CD14-positive monocyte (primary cell): ENCODE measurements at regions not wholly inside any gene's neighbourhood (a gene's known extent, or its start where the extent isn't known, plus 50 kb on each side); places are given as distances from the start of the nearest gene placed in this dataset.

Experiments
- DNase-seq, 3 donors: peaks; one replicate each; pipeline ENCODE4 v3.0.0-alpha.2; 2011 to 2022
- H2AFZ ChIP-seq: 2 replicates; pipeline ENCODE4 v1.6.0; 2012; ENCODE audit warnings: mild to moderate bottlenecking, low read depth, low read length, inconsistent platforms; ENCODE audit not compliant: insufficient read depth, poor library complexity, severe bottlenecking
- H3K27ac ChIP-seq, 2 donors: 1 replicate in 1 of 2; 2 replicates in 1 of 2; pipeline ENCODE4 v1.5.1; 2012 to 2013; ENCODE audit warnings: low read length in 2 of 2, control low read depth in 1 of 2, inconsistent platforms in 1 of 2, low read depth in 1 of 2, mild to moderate bottlenecking in 1 of 2
- H3K27me3 ChIP-seq, 2 donors: one replicate each; pipeline versions ENCODE4 v1.6.0 to v1.6.1; 2011 to 2013; ENCODE audit warnings: low read length in 2 of 2; ENCODE audit not compliant: control insufficient read depth in 2 of 2, insufficient read depth in 2 of 2
- H3K36me3 ChIP-seq, 2 donors: replicated peaks in 1 of 2; 1 replicate in 1 of 2; 2 replicates in 1 of 2; pipeline versions ENCODE4 v1.5.1 to v1.6.1; 2012 to 2013; ENCODE audit warnings: low read length in 2 of 2, control low read depth in 1 of 2, inconsistent platforms in 1 of 2, mild to moderate bottlenecking in 1 of 2; ENCODE audit not compliant: insufficient read depth in 2 of 2, control insufficient read depth in 1 of 2
- H3K4me1 ChIP-seq, 2 donors: 1 replicate in 1 of 2; 2 replicates in 1 of 2; pipeline versions ENCODE4 v1.5.1 to v1.6.1; 2012 to 2013; ENCODE audit warnings: low read length in 2 of 2, control low read depth in 1 of 2, inconsistent platforms in 1 of 2, mild to moderate bottlenecking in 1 of 2, moderate library complexity in 1 of 2; ENCODE audit not compliant: insufficient read depth in 2 of 2, control insufficient read depth in 1 of 2
- H3K4me2 ChIP-seq: replicated peaks from 2 replicates; pipeline ENCODE3; 2012; ENCODE audit warnings: low read length, moderate library complexity, mild to moderate bottlenecking; ENCODE audit not compliant: poor library complexity, severe bottlenecking; ENCODE audit errors: extremely low read depth
- H3K4me3 ChIP-seq, 3 experiments: fragments of 200-600 bp in 1 of 3; sonication (generic) in 1 of 3; replicated peaks in 1 of 3; 1 replicate in 2 of 3; 2 replicates in 1 of 3; pipeline ENCODE4 v1.5.1; 2011 to 2013; ENCODE audit warnings: low read length in 3 of 3, mild to moderate bottlenecking in 3 of 3, control low read depth in 2 of 3, low read depth in 2 of 3, inconsistent platforms in 1 of 3, moderate library complexity in 1 of 3
- H3K79me2 ChIP-seq: 2 replicates; pipeline ENCODE4 v1.6.0; 2012; ENCODE audit warnings: mild to moderate bottlenecking, control low read depth, inconsistent platforms, low read length, moderate library complexity; ENCODE audit not compliant: insufficient read depth
- H3K9ac ChIP-seq: 2 replicates; pipeline ENCODE4 v1.6.0; 2017; ENCODE audit warnings: low read length, mild to moderate bottlenecking; ENCODE audit not compliant: insufficient read depth, poor library complexity, severe bottlenecking
- H3K9me3 ChIP-seq, 2 donors: replicated peaks in 1 of 2; 1 replicate in 1 of 2; 2 replicates in 1 of 2; pipeline versions ENCODE4 v1.5.1 to v1.6.1; 2012 to 2013; ENCODE audit warnings: low read length in 2 of 2, control low read depth in 1 of 2; ENCODE audit not compliant: control insufficient read depth in 1 of 2, insufficient read depth in 1 of 2
- H4K20me1 ChIP-seq: 2 replicates; pipeline ENCODE4 v1.6.0; 2012; ENCODE audit warnings: mild to moderate bottlenecking, low read length, control low read depth, moderate library complexity; ENCODE audit not compliant: insufficient read depth
- H3K27ac Mint-ChIP-seq, 7 donors: one replicate each; pipeline ENCODE4 v1.8.0; 2020; ENCODE audit warnings: mild to moderate bottlenecking in 7 of 7, mixed read lengths in 7 of 7, moderate library complexity in 6 of 7, inconsistent platforms in 2 of 7
- H3K27me3 Mint-ChIP-seq, 3 donors: one replicate each; pipeline ENCODE4 v1.8.0; 2021 to 2022; ENCODE audit warnings: low read depth in 3 of 3, mild to moderate bottlenecking in 3 of 3, mixed read lengths in 3 of 3, moderate library complexity in 3 of 3, inconsistent platforms in 1 of 3
- H3K36me3 Mint-ChIP-seq, 2 donors: one replicate each; pipeline ENCODE4 v1.8.0; 2020; ENCODE audit warnings: mixed read lengths in 2 of 2, inconsistent platforms in 1 of 2, mild to moderate bottlenecking in 1 of 2
- H3K4me1 Mint-ChIP-seq: one replicate; pipeline ENCODE4 v1.8.0; 2020; ENCODE audit warnings: mild to moderate bottlenecking, mixed read lengths
- H3K4me3 Mint-ChIP-seq, 2 donors: one replicate each; pipeline ENCODE4 v1.8.0; 2020; ENCODE audit warnings: mild to moderate bottlenecking in 2 of 2, mixed read lengths in 2 of 2, moderate library complexity in 1 of 2
- H3K9me3 Mint-ChIP-seq, 7 donors: one replicate each; pipeline ENCODE4 v1.8.0; 2020 to 2022; ENCODE audit warnings: mixed read lengths in 7 of 7, mild to moderate bottlenecking in 6 of 7, moderate library complexity in 6 of 7, inconsistent platforms in 2 of 7
- WGBS: methylation state at CpG from one replicate; pipeline ENCODE4 v1.1.5; 2013; ENCODE audit warnings: missing lambda C conversion rate; ENCODE audit not compliant: insufficient coverage; 5-methylcytosine and 5-hydroxymethylcytosine counted together
- intact Hi-C, 2 donors: fragments of 100-400 bp; cut with micrococcal nuclease; formaldehyde crosslinking; loops; one replicate each; pipeline versions ENCODE4 v1.15.0 to v1.15.1; 2023
- TF ChIP-seq, protein P1 (sequence below): fragments of 200-600 bp; IDR thresholded peaks from one replicate; pipeline ENCODE4 v1.8.0; 2022; ENCODE audit warnings: antibody characterized with exemption, mild to moderate bottlenecking

- Mint-ChIP-seq H3K4me3 (no peak overlapping the region), H3K36me3 (peaks cover 0 to 1% of the 10 kb centered on the region in 2 donors), H3K27ac (no peak overlapping the region), H3K9me3 (peaks cover 0 to 9% (median 4%) of the 10 kb centered on the region in 7 donors), H3K4me1 (peaks cover 27% of the 10 kb centered on the region), H3K27me3 (no peaks in the 10 kb centered on the region)
- DNase-seq: no peak
- no peak overlapping the region for H3K4me3 ChIP-seq
- H3K9ac ChIP-seq: no peak overlapping the region
- TF ChIP-seq, protein P1, sequence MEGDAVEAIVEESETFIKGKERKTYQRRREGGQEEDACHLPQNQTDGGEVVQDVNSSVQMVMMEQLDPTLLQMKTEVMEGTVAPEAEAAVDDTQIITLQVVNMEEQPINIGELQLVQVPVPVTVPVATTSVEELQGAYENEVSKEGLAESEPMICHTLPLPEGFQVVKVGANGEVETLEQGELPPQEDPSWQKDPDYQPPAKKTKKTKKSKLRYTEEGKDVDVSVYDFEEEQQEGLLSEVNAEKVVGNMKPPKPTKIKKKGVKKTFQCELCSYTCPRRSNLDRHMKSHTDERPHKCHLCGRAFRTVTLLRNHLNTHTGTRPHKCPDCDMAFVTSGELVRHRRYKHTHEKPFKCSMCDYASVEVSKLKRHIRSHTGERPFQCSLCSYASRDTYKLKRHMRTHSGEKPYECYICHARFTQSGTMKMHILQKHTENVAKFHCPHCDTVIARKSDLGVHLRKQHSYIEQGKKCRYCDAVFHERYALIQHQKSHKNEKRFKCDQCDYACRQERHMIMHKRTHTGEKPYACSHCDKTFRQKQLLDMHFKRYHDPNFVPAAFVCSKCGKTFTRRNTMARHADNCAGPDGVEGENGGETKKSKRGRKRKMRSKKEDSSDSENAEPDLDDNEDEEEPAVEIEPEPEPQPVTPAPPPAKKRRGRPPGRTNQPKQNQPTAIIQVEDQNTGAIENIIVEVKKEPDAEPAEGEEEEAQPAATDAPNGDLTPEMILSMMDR: no peak
- no peak overlapping the region for H2AFZ ChIP-seq
- H3K4me2 ChIP-seq: no peak overlapping the region
- WGBS: 100% methylated on average over 1 of the region's 4 CpGs
- H3K27me3 ChIP-seq: no peaks in the 10 kb centered on the region
- no peaks in the 10 kb centered on the region for H3K36me3 ChIP-seq
- H3K27ac ChIP-seq: no peak overlapping the region
- no peaks in the 10 kb centered on the region for H3K79me2 ChIP-seq
- no peaks in the 10 kb centered on the region for H4K20me1 ChIP-seq
- intact Hi-C loops: no loop called here
- H3K9me3 ChIP-seq: no peaks in the 10 kb centered on the region
- H3K4me1 ChIP-seq: peaks cover 5 to 21% of the 10 kb centered on the region in 2 donors
These were observed 110.5 kb upstream of the CD180 start for GRCh38 chr5:67306965-67307607.

GRCh38 chr5:67305913-67306710 lies 109.5 kb upstream of the CD180 start:
- no peaks in the 10 kb centered on the region for H3K27me3 Mint-ChIP-seq
- peak overlapping the region in 2 of 7 donors; percentile 37 to 76 for H3K27ac Mint-ChIP-seq
- Histone ChIP-seq H3K36me3 (no peaks in the 10 kb centered on the region), H3K27me3 (no peaks in the 10 kb centered on the region), H2AFZ (peak overlapping the region; percentile 26), H3K4me2 (no peak overlapping the region), H3K9ac (no peak overlapping the region), H4K20me1 (no peaks in the 10 kb centered on the region), H3K4me3 (no peak overlapping the region), H3K79me2 (no peaks in the 10 kb centered on the region), H3K27ac (no peak overlapping the region), H3K9me3 (no peaks in the 10 kb centered on the region), H3K4me1 (peaks cover 11 to 29% of the 10 kb centered on the region in 2 donors)
- TF ChIP-seq, protein P1: no peak
- peaks cover 0 to 1% of the 10 kb centered on the region in 2 donors for H3K36me3 Mint-ChIP-seq
- DNase-seq: peak in 1 of 3 donors; percentile 59
- intact Hi-C loops: no loop called here
- no peak overlapping the region for H3K4me3 Mint-ChIP-seq
- 65% methylated on average over 7 of the region's 9 CpGs for WGBS
- H3K4me1 Mint-ChIP-seq: peaks cover 35% of the 10 kb centered on the region
- peaks cover 2 to 9% (median 4%) of the 10 kb centered on the region in 7 donors for H3K9me3 Mint-ChIP-seq
